Astrocyte (in vitro differentiated cells and primary cell): ENCODE measurements at regions not wholly inside any gene's neighbourhood (a gene's known extent, or its start where the extent isn't known, plus 50 kb on each side); places are given as distances from the start of the nearest gene placed in this dataset.

Experiments
- DNase-seq: peaks from one replicate; pipeline ENCODE4 v3.0.0-alpha.2; 2010; ENCODE audit warnings: low read depth
- FAIRE-seq: peaks from 2 replicates; lab custom pipeline; 2011; peaks lifted over from hg19 to GRCh38; lab: Jason Lieb, UNC
- H2AFZ ChIP-seq: 2 replicates; pipeline ENCODE4 v1.6.0; 2012; ENCODE audit warnings: low read depth, low read length, inconsistent platforms
- H3K27ac ChIP-seq: 2 replicates; pipeline ENCODE4 v1.5.1; 2011; ENCODE audit warnings: low read depth, low read length, inconsistent platforms
- H3K27me3 ChIP-seq: 2 replicates; pipeline ENCODE4 v1.6.0; 2011; ENCODE audit warnings: low read length, inconsistent platforms; ENCODE audit not compliant: insufficient read depth
- H3K36me3 ChIP-seq: 2 replicates; pipeline ENCODE4 v1.5.1; 2011; ENCODE audit warnings: low read length, inconsistent platforms; ENCODE audit not compliant: insufficient read depth
- H3K4me1 ChIP-seq: 2 replicates; pipeline ENCODE4 v1.5.1; 2011; ENCODE audit warnings: low read length, inconsistent platforms; ENCODE audit not compliant: insufficient read depth
- H3K4me2 ChIP-seq: 2 replicates; pipeline ENCODE4 v1.6.0; 2012; ENCODE audit warnings: low read length, inconsistent platforms
- H3K4me3 ChIP-seq: 2 replicates; pipeline ENCODE4 v1.5.1; 2011; ENCODE audit warnings: low read depth, mild to moderate bottlenecking, low read length, inconsistent platforms; ENCODE audit not compliant: insufficient read depth
- H3K79me2 ChIP-seq: 2 replicates; pipeline ENCODE4 v1.6.0; 2012; ENCODE audit warnings: mild to moderate bottlenecking, low read length, inconsistent platforms; ENCODE audit not compliant: insufficient read depth
- H3K9ac ChIP-seq: 2 replicates; pipeline ENCODE4 v1.6.0; 2012; ENCODE audit warnings: mild to moderate bottlenecking, low read length, inconsistent platforms
- H3K9me3 ChIP-seq: 2 replicates; pipeline ENCODE4 v1.5.1; 2012; ENCODE audit warnings: low read depth, mild to moderate bottlenecking, low read length, inconsistent platforms; ENCODE audit not compliant: insufficient read depth
- H4K20me1 ChIP-seq: 2 replicates; pipeline ENCODE4 v1.6.0; 2012; ENCODE audit warnings: low read length, inconsistent platforms; ENCODE audit not compliant: insufficient read depth
- H3K27ac Mint-ChIP-seq: one replicate; pipeline ENCODE4 v1.8.0; 2021; ENCODE audit warnings: mild to moderate bottlenecking, mixed read lengths; ENCODE audit not compliant: unreplicated experiment
- H3K27me3 Mint-ChIP-seq: one replicate; pipeline ENCODE4 v1.8.0; 2021; ENCODE audit warnings: low read depth, mixed read lengths; ENCODE audit not compliant: unreplicated experiment
- H3K36me3 Mint-ChIP-seq: one replicate; pipeline ENCODE4 v1.8.0; 2021; ENCODE audit warnings: low read depth, mixed read lengths; ENCODE audit not compliant: unreplicated experiment
- H3K4me1 Mint-ChIP-seq: one replicate; pipeline ENCODE4 v1.8.0; 2021; ENCODE audit warnings: low read depth, mixed read lengths; ENCODE audit not compliant: unreplicated experiment
- H3K4me3 Mint-ChIP-seq: one replicate; pipeline ENCODE4 v1.8.0; 2021; ENCODE audit warnings: mild to moderate bottlenecking, moderate library complexity, mixed read lengths; ENCODE audit not compliant: unreplicated experiment
- H3K9me3 Mint-ChIP-seq: one replicate; pipeline ENCODE4 v1.8.0; 2021; ENCODE audit warnings: mild to moderate bottlenecking, mixed read lengths; ENCODE audit not compliant: unreplicated experiment
- EZH2 ChIP-seq: IDR thresholded peaks from 2 replicates; pipeline ENCODE4 v1.6.1; 2012; ENCODE audit warnings: mild to moderate bottlenecking, low read length, inconsistent platforms; ENCODE audit not compliant: insufficient read depth
- TF ChIP-seq, protein P1 (sequence below): IDR thresholded peaks from 2 replicates; pipeline ENCODE4 v1.5.1; 2011; ENCODE audit warnings: low read depth, mild to moderate bottlenecking, inconsistent platforms, low read length, moderate library complexity; ENCODE audit not compliant: insufficient read depth

DNA sequence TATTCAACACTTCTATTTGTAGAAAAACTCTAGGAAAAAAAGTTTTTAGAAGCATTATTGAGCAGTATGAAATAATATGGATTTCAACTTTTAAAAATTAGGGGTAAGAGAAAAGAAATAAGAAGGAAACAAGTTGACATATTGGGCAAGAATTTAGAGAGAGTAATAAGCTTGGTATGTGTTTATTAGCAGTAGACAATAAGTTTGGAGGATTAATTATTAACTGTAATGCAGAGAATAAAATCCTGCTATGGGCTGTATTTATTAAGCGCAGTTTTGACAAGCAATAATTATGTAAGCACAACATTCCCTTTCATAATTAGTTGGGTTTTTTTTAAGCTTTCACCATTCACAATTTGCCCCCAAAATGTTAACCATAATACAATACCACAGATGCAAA lies 162.7 kb upstream of the SLC7A11 start:
- Histone ChIP-seq H4K20me1 (no peaks in the 10 kb centered on the region), H3K27ac (no peak overlapping the region), H3K4me1 (no peaks in the 10 kb centered on the region), H3K9ac (no peak overlapping the region), H3K79me2 (no peaks in the 10 kb centered on the region), H2AFZ (no peak overlapping the region), H3K4me3 (no peak overlapping the region), H3K27me3 (no peaks in the 10 kb centered on the region), H3K36me3 (no peaks in the 10 kb centered on the region), H3K4me2 (no peak overlapping the region), H3K9me3 (no peaks in the 10 kb centered on the region)
- TF ChIP-seq EZH2, result no peak
- TF ChIP-seq, protein P1, sequence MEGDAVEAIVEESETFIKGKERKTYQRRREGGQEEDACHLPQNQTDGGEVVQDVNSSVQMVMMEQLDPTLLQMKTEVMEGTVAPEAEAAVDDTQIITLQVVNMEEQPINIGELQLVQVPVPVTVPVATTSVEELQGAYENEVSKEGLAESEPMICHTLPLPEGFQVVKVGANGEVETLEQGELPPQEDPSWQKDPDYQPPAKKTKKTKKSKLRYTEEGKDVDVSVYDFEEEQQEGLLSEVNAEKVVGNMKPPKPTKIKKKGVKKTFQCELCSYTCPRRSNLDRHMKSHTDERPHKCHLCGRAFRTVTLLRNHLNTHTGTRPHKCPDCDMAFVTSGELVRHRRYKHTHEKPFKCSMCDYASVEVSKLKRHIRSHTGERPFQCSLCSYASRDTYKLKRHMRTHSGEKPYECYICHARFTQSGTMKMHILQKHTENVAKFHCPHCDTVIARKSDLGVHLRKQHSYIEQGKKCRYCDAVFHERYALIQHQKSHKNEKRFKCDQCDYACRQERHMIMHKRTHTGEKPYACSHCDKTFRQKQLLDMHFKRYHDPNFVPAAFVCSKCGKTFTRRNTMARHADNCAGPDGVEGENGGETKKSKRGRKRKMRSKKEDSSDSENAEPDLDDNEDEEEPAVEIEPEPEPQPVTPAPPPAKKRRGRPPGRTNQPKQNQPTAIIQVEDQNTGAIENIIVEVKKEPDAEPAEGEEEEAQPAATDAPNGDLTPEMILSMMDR, result no peak
- Mint-ChIP-seq H3K9me3 (no peaks in the 10 kb centered on the region), H3K4me1 (peaks cover 4% of the 10 kb centered on the region), H3K27ac (no peak overlapping the region), H3K27me3 (no peaks in the 10 kb centered on the region), H3K4me3 (no peak overlapping the region), H3K36me3 (no peaks in the 10 kb centered on the region)
- DNase-seq (no peak), FAIRE-seq (no peak)

GRCh38 chr4:138404251-138404650 lies 162.1 kb upstream of the SLC7A11 start:
- no peak overlapping the region for H3K27ac Mint-ChIP-seq
- no peak overlapping the region for H3K4me3 ChIP-seq
- H3K27me3 ChIP-seq, result no peaks in the 10 kb centered on the region
- no peaks in the 10 kb centered on the region for H4K20me1 ChIP-seq
- no peak overlapping the region for H2AFZ ChIP-seq
- no peak overlapping the region for H3K4me2 ChIP-seq
- TF ChIP-seq, protein P1, result no peak
- TF ChIP-seq EZH2, result no peak
- no peak overlapping the region for H3K4me3 Mint-ChIP-seq
- no peaks in the 10 kb centered on the region for H3K4me1 ChIP-seq
- no peaks in the 10 kb centered on the region for H3K9me3 ChIP-seq
- no peaks in the 10 kb centered on the region for H3K36me3 Mint-ChIP-seq
- H3K9ac ChIP-seq, result no peak overlapping the region
- peaks cover 4% of the 10 kb centered on the region for H3K4me1 Mint-ChIP-seq
- no peaks in the 10 kb centered on the region for H3K9me3 Mint-ChIP-seq
- H3K27ac ChIP-seq, result no peak overlapping the region
- H3K27me3 Mint-ChIP-seq, result no peaks in the 10 kb centered on the region
- FAIRE-seq, result no peak
- H3K36me3 ChIP-seq, result no peaks in the 10 kb centered on the region
- DNase-seq, result no peak
- H3K79me2 ChIP-seq, result no peaks in the 10 kb centered on the region

GRCh38 chr4:138401334-138401733 lies 159.2 kb upstream of the SLC7A11 start:
- H3K4me2 ChIP-seq, result no peak overlapping the region
- H3K4me3 Mint-ChIP-seq, result no peak overlapping the region
- H3K27ac Mint-ChIP-seq, result no peak overlapping the region
- H3K27ac ChIP-seq, result no peak overlapping the region
- H3K4me3 ChIP-seq, result no peak overlapping the region
- TF ChIP-seq, protein P1, result no peak
- no peak for TF ChIP-seq EZH2
- H3K36me3 ChIP-seq, result no peaks in the 10 kb centered on the region
- H3K9ac ChIP-seq, result no peak overlapping the region
- H3K36me3 Mint-ChIP-seq, result no peaks in the 10 kb centered on the region
- no peaks in the 10 kb centered on the region for H3K9me3 ChIP-seq
- H3K79me2 ChIP-seq, result no peaks in the 10 kb centered on the region
- H3K4me1 Mint-ChIP-seq, result peaks cover 4% of the 10 kb centered on the region
- FAIRE-seq (no peak), DNase-seq (no peak)
- H2AFZ ChIP-seq, result no peak overlapping the region
- no peaks in the 10 kb centered on the region for H3K27me3 ChIP-seq
- H3K4me1 ChIP-seq, result no peaks in the 10 kb centered on the region
- no peaks in the 10 kb centered on the region for H4K20me1 ChIP-seq
- no peaks in the 10 kb centered on the region for H3K27me3 Mint-ChIP-seq
- no peaks in the 10 kb centered on the region for H3K9me3 Mint-ChIP-seq
